ENCODE measurements at regions not wholly inside any gene's neighbourhood (a gene's known extent, or its start where the extent isn't known, plus 50 kb on each side); places are given as distances from the start of the nearest gene placed in this dataset.

- no peak overlapping the region for H3K27ac ChIP-seq
- DNase-seq (ENCODE audit: low spot score in 2 of 2) = no peak
- no peak overlapping the region for H3K4me3 ChIP-seq
- TF ChIP-seq, protein P1, sequence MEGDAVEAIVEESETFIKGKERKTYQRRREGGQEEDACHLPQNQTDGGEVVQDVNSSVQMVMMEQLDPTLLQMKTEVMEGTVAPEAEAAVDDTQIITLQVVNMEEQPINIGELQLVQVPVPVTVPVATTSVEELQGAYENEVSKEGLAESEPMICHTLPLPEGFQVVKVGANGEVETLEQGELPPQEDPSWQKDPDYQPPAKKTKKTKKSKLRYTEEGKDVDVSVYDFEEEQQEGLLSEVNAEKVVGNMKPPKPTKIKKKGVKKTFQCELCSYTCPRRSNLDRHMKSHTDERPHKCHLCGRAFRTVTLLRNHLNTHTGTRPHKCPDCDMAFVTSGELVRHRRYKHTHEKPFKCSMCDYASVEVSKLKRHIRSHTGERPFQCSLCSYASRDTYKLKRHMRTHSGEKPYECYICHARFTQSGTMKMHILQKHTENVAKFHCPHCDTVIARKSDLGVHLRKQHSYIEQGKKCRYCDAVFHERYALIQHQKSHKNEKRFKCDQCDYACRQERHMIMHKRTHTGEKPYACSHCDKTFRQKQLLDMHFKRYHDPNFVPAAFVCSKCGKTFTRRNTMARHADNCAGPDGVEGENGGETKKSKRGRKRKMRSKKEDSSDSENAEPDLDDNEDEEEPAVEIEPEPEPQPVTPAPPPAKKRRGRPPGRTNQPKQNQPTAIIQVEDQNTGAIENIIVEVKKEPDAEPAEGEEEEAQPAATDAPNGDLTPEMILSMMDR (IDR thresholded peaks at IDR 0.05) = no peak
- no peak for TF ChIP-seq POLR2AphosphoS5 (IDR thresholded peaks at IDR 0.05)
- no peak for TF ChIP-seq POLR2A (IDR thresholded peaks at IDR 0.05)
- no peaks in the 10 kb centered on the region for H3K4me1 ChIP-seq
- H3K27me3 ChIP-seq = no peaks in the 10 kb centered on the region
- no peaks in the 10 kb centered on the region for H3K36me3 ChIP-seq
- no peaks in the 10 kb centered on the region for H3K9me3 ChIP-seq
- intact Hi-C loops (cut with DNase I; ENCODE audit: low total_unique reads) = no loop called here
Observed at GRCh38 chr16:48099455-48099854, 56.3 kb downstream of the ABCC12 start.

- no peaks in the 10 kb centered on the region for H3K36me3 ChIP-seq
- H3K4me3 ChIP-seq = no peak overlapping the region
- H3K9me3 ChIP-seq = no peaks in the 10 kb centered on the region
- no peak for DNase-seq (ENCODE audit: low spot score in 2 of 2)
- H3K4me1 ChIP-seq = no peaks in the 10 kb centered on the region
- intact Hi-C loops (cut with DNase I; ENCODE audit: low total_unique reads) = no loop called here
- TF ChIP-seq, protein P1 (IDR thresholded peaks at IDR 0.05) = no peak
- no peak for TF ChIP-seq POLR2A (IDR thresholded peaks at IDR 0.05)
- no peak for TF ChIP-seq POLR2AphosphoS5 (IDR thresholded peaks at IDR 0.05)
- no peaks in the 10 kb centered on the region for H3K27me3 ChIP-seq
- H3K27ac ChIP-seq = no peak overlapping the region
Observed at GRCh38 chr16:48098472-48098871, 57.3 kb downstream of the ABCC12 start.

DNA sequence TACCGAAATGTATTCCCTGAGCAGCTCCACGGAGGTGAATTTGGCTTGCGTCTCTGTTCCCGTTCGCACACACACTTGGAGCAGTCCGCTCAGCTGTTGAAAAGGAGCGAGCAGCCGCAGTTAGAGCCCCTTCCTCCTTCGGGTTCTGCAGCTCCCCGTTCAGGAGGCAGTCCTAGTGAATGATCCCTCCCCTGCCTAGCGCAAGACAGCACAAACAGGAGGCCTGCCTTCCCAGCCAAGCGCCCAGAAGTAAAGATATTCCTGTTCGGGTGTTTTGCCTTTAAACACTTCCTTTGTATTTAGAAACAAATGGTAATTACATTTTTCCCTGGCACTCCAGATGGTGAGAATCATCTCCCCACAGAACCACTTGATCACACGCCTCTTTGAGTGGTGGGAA is 64.7 kb downstream of the ABCC12 start:
- no peak overlapping the region for H3K27ac ChIP-seq
- intact Hi-C loops (cut with DNase I; ENCODE audit: low total_unique reads) = no loop called here
- no peaks in the 10 kb centered on the region for H3K36me3 ChIP-seq
- DNase-seq (ENCODE audit: low spot score in 2 of 2) = no peak
- TF ChIP-seq, protein P1 (IDR thresholded peaks at IDR 0.05) = no peak
- TF ChIP-seq POLR2AphosphoS5 (IDR thresholded peaks at IDR 0.05) (no peak), POLR2A (IDR thresholded peaks at IDR 0.05) (no peak)
- H3K27me3 ChIP-seq = no peaks in the 10 kb centered on the region
- no peaks in the 10 kb centered on the region for H3K9me3 ChIP-seq
- H3K4me1 ChIP-seq = no peaks in the 10 kb centered on the region
- H3K4me3 ChIP-seq = no peak overlapping the region

- intact Hi-C loops (cut with DNase I; ENCODE audit: low total_unique reads) = no loop called here
- Histone ChIP-seq H3K27ac (no peak overlapping the region), H3K36me3 (no peaks in the 10 kb centered on the region), H3K27me3 (no peaks in the 10 kb centered on the region), H3K4me3 (no peak overlapping the region), H3K9me3 (no peaks in the 10 kb centered on the region), H3K4me1 (no peaks in the 10 kb centered on the region)
- TF ChIP-seq POLR2A (IDR thresholded peaks at IDR 0.05) (no peak), POLR2AphosphoS5 (IDR thresholded peaks at IDR 0.05) (no peak)
- TF ChIP-seq, protein P1 (IDR thresholded peaks at IDR 0.05) = no peak
- no peak for DNase-seq (ENCODE audit: low spot score in 2 of 2)
Observed at GRCh38 chr16:48089053-48089792, 66.6 kb downstream of the ABCC12 start.

DNA sequence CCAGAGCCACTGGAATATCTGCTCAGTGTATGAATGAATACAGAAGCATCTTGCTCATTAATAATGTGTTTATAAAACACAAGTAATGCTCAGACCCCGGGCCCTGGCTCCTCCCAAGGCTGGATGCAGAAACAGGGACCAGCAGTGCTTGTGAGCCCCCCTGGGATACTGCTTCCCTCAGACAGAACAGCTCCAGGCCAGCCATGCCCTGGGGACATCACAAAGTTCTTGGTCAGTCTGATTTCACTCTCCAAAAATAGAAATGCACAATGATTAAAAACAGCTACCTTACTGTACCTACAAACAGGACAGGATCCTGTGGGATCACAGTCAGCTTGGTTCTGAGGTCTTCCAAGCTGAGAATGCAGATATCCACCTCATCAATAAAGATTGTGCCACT is 68.2 kb downstream of the ABCC12 start:
- no peaks in the 10 kb centered on the region for H3K36me3 ChIP-seq
- no peak overlapping the region for H3K27ac ChIP-seq
- H3K4me1 ChIP-seq = no peaks in the 10 kb centered on the region
- intact Hi-C loops (cut with DNase I; ENCODE audit: low total_unique reads) = no loop called here
- TF ChIP-seq, protein P1 (IDR thresholded peaks at IDR 0.05) = no peak
- TF ChIP-seq POLR2AphosphoS5 (IDR thresholded peaks at IDR 0.05) (no peak), POLR2A (IDR thresholded peaks at IDR 0.05) (no peak)
- H3K9me3 ChIP-seq = no peaks in the 10 kb centered on the region
- no peak overlapping the region for H3K4me3 ChIP-seq
- no peak for DNase-seq (ENCODE audit: low spot score in 2 of 2)
- H3K27me3 ChIP-seq = no peaks in the 10 kb centered on the region
